ENCODE measurements at regions not wholly inside any gene's neighbourhood (a gene's known extent, or its start where the extent isn't known, plus 50 kb on each side); places are given as distances from the start of the nearest gene placed in this dataset.

DNA sequence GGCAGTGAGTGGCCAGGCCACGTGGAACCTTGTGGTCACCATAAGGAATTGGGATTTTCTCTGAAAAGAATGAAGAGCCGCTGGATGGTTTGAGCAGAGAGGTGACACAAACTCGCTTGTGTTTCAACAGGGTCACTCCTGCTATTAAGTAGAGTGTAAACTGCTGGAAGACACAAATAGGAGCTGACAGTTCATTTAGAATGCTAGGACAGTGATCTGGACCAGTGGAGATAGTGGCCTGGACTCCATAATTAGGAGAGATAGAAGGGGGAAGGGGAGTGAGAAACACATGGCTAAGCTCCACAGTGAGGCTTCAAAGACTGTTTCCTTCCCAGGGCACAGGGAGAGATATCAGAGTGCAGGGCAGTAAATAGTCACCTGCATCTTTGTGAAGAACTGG, 381.1 kb upstream of the ST6GAL2 start:
- DNase-seq (ENCODE audit: low read depth), result no peak
- no peak overlapping the region for H3K4me3 ChIP-seq (ENCODE audit: low read length)
- TF ChIP-seq, protein P1, sequence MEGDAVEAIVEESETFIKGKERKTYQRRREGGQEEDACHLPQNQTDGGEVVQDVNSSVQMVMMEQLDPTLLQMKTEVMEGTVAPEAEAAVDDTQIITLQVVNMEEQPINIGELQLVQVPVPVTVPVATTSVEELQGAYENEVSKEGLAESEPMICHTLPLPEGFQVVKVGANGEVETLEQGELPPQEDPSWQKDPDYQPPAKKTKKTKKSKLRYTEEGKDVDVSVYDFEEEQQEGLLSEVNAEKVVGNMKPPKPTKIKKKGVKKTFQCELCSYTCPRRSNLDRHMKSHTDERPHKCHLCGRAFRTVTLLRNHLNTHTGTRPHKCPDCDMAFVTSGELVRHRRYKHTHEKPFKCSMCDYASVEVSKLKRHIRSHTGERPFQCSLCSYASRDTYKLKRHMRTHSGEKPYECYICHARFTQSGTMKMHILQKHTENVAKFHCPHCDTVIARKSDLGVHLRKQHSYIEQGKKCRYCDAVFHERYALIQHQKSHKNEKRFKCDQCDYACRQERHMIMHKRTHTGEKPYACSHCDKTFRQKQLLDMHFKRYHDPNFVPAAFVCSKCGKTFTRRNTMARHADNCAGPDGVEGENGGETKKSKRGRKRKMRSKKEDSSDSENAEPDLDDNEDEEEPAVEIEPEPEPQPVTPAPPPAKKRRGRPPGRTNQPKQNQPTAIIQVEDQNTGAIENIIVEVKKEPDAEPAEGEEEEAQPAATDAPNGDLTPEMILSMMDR (IDR thresholded peaks at IDR 0.05; ENCODE audit: insufficient read depth, low read depth, low read length, missing control alignments), result no peak

DNA sequence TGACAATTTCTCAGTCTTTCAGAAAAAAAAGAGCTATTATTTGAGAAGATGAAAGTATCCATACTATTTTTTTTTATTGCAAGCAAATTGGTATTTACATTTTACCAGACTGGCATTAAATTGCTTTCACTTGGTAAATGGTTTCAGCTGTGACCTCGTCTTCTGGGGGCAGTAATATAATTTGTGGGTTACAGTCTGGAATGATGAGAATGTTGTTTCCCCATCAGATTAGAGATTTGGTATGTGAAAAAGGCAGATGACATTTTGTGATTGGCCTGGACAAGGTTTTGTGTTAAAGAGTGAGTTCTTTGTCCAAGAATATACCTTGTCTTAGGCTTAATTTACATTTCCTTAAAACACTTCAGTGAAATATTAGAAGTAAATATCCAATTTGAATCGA, 390.1 kb upstream of the ST6GAL2 start:
- DNase-seq (ENCODE audit: low read depth), result no peak
- no peak overlapping the region for H3K4me3 ChIP-seq (ENCODE audit: low read length)
- TF ChIP-seq, protein P1 (IDR thresholded peaks at IDR 0.05; ENCODE audit: insufficient read depth, low read depth, low read length, missing control alignments), result no peak

DNA sequence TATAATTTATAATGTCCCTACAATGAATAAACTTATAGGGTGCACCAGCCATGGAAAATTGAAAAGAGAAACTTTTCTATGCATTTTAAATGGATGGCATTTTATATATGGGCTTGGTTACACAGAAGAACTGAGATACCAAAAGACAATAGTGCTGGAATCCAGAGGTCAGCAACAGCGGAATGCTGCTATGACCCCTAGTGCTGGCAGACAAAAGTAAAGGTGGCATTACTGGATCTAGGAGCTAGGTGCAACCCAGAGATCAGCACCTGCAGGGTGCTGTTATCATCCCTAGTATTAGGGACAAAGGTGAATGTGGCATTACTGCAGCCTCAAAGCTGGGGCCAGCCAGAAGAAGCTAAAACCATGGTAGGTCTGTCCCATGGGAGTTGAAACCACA, 392.7 kb upstream of the ST6GAL2 start:
- H3K4me3 ChIP-seq (ENCODE audit: low read length), result no peak overlapping the region
- no peak for DNase-seq (ENCODE audit: low read depth)
- TF ChIP-seq, protein P1 (IDR thresholded peaks at IDR 0.05; ENCODE audit: insufficient read depth, low read depth, low read length, missing control alignments), result no peak

DNA sequence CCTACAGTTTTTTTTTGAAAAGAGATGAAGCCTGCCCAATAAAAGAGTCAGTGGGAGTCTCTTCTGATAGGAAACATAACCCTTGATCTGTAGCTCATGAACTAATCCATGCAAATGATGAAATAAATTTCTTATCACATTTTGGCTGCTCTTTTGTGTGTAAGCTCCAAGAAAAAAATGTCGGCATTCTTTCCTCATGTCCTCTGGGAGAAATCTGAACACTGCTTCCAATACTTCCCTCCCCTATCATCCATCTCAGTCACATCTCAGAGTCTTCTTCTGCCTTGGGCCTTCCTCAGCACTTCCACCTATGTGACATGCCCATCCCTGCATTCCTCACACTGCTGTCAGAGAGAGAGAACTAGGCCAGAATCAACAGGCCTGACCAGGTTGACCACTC, 395.7 kb upstream of the ST6GAL2 start:
- TF ChIP-seq, protein P1 (IDR thresholded peaks at IDR 0.05; ENCODE audit: insufficient read depth, low read depth, low read length, missing control alignments), result no peak
- no peak for DNase-seq (ENCODE audit: low read depth)
- H3K4me3 ChIP-seq (ENCODE audit: low read length), result no peak overlapping the region

DNA sequence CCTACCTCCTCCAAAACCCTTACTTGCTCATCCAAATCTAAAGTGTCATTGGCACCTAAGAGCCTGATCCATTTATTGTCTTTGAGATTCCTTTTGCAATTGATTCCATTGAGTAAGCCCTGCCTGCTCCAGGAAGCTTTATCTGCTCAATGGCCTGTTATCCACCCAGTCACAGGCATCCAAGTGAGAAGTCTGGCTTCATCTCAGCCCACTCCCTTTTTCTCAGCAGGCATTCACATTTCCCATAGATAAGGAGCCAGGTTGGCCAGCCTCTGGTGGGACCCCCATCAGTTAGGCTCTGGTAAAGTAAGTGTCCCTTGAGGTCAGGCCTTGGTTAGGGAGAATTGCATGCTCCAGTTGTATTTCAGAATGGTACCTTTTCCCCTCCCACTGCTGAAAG, 396.2 kb upstream of the ST6GAL2 start:
- TF ChIP-seq, protein P1 (IDR thresholded peaks at IDR 0.05; ENCODE audit: insufficient read depth, low read depth, low read length, missing control alignments), result no peak
- no peak for DNase-seq (ENCODE audit: low read depth)
- no peak overlapping the region for H3K4me3 ChIP-seq (ENCODE audit: low read length)

DNA sequence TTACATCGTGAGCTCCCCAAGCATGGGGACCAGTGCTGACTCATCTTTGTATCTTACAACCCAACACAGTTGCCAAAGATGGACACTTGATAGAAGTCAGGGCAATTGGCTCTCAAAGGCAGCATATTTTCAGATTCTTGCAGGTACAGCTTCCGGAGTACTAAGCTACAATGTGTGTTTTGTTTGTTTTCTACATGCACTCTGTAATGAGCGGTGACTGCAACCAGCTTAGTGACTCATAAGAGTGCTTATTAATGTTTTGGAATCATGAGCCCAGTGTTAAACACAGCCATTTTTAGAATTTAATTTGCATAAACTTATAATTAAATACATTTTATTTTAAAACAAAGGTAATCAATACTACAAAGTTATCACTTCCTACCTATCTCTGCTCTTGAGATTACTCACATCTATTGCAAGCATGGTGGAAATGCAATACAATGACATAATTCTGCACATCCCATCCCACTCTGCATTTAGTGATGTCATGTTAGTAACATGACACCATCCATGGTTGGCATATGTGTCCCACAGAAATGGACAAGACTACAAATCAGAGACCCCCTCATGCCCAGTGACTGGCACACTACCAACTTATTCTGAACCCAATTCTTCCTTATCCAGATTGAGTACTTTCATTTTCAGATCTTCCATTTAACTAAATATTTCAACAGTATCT, 399.8 kb upstream of the ST6GAL2 start:
- no peak overlapping the region for H3K4me3 ChIP-seq (ENCODE audit: low read length)
- no peak for DNase-seq (ENCODE audit: low read depth)
- TF ChIP-seq, protein P1 (IDR thresholded peaks at IDR 0.05; ENCODE audit: insufficient read depth, low read depth, low read length, missing control alignments), result no peak

DNA sequence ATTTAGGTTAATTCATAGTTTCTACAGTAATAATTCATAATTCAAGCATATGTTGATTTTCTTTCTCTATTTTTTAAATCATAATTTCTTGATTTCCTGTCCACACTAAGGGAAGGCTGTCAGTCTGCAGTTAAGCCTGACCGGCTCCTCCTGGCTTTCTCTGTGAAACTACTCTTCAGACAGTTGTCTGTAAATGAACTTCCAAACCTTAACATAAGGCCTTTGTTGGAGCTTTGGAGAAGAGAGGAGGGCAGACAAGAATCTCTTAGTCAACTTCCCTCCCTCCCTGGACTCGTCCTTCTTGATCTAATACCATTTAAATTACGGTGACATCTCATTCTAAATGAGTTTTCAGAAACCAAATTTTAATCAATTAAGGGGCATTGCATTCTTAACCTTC, 404.1 kb upstream of the ST6GAL2 start:
- no peak overlapping the region for H3K4me3 ChIP-seq (ENCODE audit: low read length)
- DNase-seq (ENCODE audit: low read depth), result no peak
- TF ChIP-seq, protein P1 (IDR thresholded peaks at IDR 0.05; ENCODE audit: insufficient read depth, low read depth, low read length, missing control alignments), result no peak

Data from epithelial cell of esophagus (primary cell).